MM.1S (cell line): ENCODE measurements at regions not wholly inside any gene's neighbourhood (a gene's known extent, or its start where the extent isn't known, plus 50 kb on each side); places are given as distances from the start of the nearest gene placed in this dataset.

Experiments used
- DNase-seq: peaks from one replicate; pipeline ENCODE4 v3.0.0-alpha.2; 2015
- H2AFZ ChIP-seq: fragments of 300-600 bp; sonication (generic); 2 replicates; pipeline ENCODE4 v1.6.0; 2016; ENCODE audit warnings: antibody characterized with exemption, low read length
- H3F3A ChIP-seq: fragments of 300-600 bp; sonication (generic); 2 replicates; pipeline ENCODE4 v1.6.1; 2016; ENCODE audit warnings: mild to moderate bottlenecking, antibody characterized with exemption, low read length, moderate library complexity, mixed read lengths; ENCODE audit not compliant: insufficient read depth
- H3K27ac ChIP-seq: fragments of 300-600 bp; sonication (generic); 2 replicates; pipeline ENCODE4 v1.5.1; 2016; ENCODE audit warnings: mild to moderate bottlenecking, low read length
- H3K27me3 ChIP-seq: fragments of 300-600 bp; sonication (generic); replicated peaks from 2 replicates; pipeline ENCODE4 v1.6.0; 2016; ENCODE audit warnings: low read length; ENCODE audit not compliant: insufficient read depth
- H3K36me3 ChIP-seq: fragments of 300-600 bp; sonication (generic); replicated peaks from 2 replicates; pipeline ENCODE4 v1.6.1; 2016; ENCODE audit warnings: mild to moderate bottlenecking, low read length, mixed read lengths; ENCODE audit not compliant: insufficient read depth
- H3K4me1 ChIP-seq: fragments of 300-600 bp; sonication (generic); 2 replicates; pipeline ENCODE4 v1.6.1; 2016; ENCODE audit warnings: low read length, mixed read lengths
- H3K4me2 ChIP-seq: fragments of 300-600 bp; sonication (generic); 2 replicates; pipeline ENCODE4 v1.6.0; 2016; ENCODE audit warnings: low read depth, low read length
- H3K4me3 ChIP-seq: fragments of 300-600 bp; sonication (generic); 2 replicates; pipeline ENCODE4 v1.5.1; 2016; ENCODE audit warnings: low read length, mixed read lengths
- H3K79me2 ChIP-seq: fragments of 300-600 bp; sonication (generic); 2 replicates; pipeline ENCODE4 v1.6.1; 2016; ENCODE audit warnings: mixed run types, low read length, mixed read lengths
- H3K9ac ChIP-seq: fragments of 300-600 bp; sonication (generic); 2 replicates; pipeline ENCODE4 v1.6.1; 2016; ENCODE audit warnings: low read length, mixed read lengths
- H3K9me2 ChIP-seq: fragments of 300-600 bp; sonication (generic); replicated peaks from 2 replicates; pipeline ENCODE4 v1.6.1; 2016; ENCODE audit warnings: mild to moderate bottlenecking, low read length, mixed read lengths; ENCODE audit not compliant: insufficient read depth
- H3K9me3 ChIP-seq: fragments of 300-600 bp; sonication (generic); replicated peaks from 2 replicates; pipeline ENCODE4 v1.6.1; 2016; ENCODE audit warnings: mild to moderate bottlenecking, low read length, mixed read lengths; ENCODE audit not compliant: insufficient read depth
- H4K20me1 ChIP-seq: fragments of 300-600 bp; sonication (generic); 2 replicates; pipeline ENCODE4 v1.6.1; 2016; ENCODE audit warnings: mild to moderate bottlenecking, low read length, moderate library complexity, mixed read lengths; ENCODE audit not compliant: insufficient read depth
- CTCF ChIP-seq: fragments of 300-600 bp; sonication (generic); IDR thresholded peaks from 2 replicates; pipeline ENCODE4 v1.5.1; 2016; ENCODE audit warnings: antibody characterized with exemption, low read length, mixed read lengths
- EZH2 ChIP-seq: fragments of 300-600 bp; sonication (generic); optimal IDR thresholded peaks from 2 replicates; pipeline ENCODE3; 2017; ENCODE audit warnings: low read depth, mild to moderate bottlenecking, antibody characterized with exemption, low read length, mixed read lengths
- EZH2phosphoT487 ChIP-seq: fragments of 300-600 bp; sonication (generic); IDR thresholded peaks from 2 replicates; pipeline ENCODE4 v1.6.1; 2018; ENCODE audit warnings: antibody characterized with exemption, low read length

- H3K27me3 ChIP-seq, result no peaks in the 10 kb centered on the region
- H3K27ac ChIP-seq, result no peak overlapping the region
- no peak overlapping the region for H2AFZ ChIP-seq
- no peaks in the 10 kb centered on the region for H3F3A ChIP-seq
- H3K4me3 ChIP-seq, result no peak overlapping the region
- no peak for TF ChIP-seq CTCF
- TF ChIP-seq EZH2phosphoT487, result no peak
- TF ChIP-seq EZH2, result no peak
- DNase-seq, result no peak
- no peak overlapping the region for H3K4me2 ChIP-seq
- H4K20me1 ChIP-seq, result no peaks in the 10 kb centered on the region
- no peaks in the 10 kb centered on the region for H3K9me3 ChIP-seq
- H3K9ac ChIP-seq, result no peak overlapping the region
- no peaks in the 10 kb centered on the region for H3K9me2 ChIP-seq
- no peaks in the 10 kb centered on the region for H3K4me1 ChIP-seq
- H3K36me3 ChIP-seq, result no peaks in the 10 kb centered on the region
- no peaks in the 10 kb centered on the region for H3K79me2 ChIP-seq
These were observed 152.0 kb downstream of the DACT1 start for GRCh38 chr14:58789736-58790135.

- DNase-seq, result no peak
- H3K36me3 ChIP-seq, result no peaks in the 10 kb centered on the region
- H3K9ac ChIP-seq, result no peak overlapping the region
- no peaks in the 10 kb centered on the region for H3K9me2 ChIP-seq
- no peak overlapping the region for H3K4me3 ChIP-seq
- H3F3A ChIP-seq, result 0 out of 2 replicates have a peak, but pooled peaks cover 5% of the 10 kb centered on the region
- H2AFZ ChIP-seq, result no peak overlapping the region
- no peaks in the 10 kb centered on the region for H4K20me1 ChIP-seq
- H3K27ac ChIP-seq, result no peak overlapping the region
- no peak overlapping the region for H3K4me2 ChIP-seq
- peaks cover 8% of the 10 kb centered on the region; the same call in 1 of the 2 replicates for H3K4me1 ChIP-seq
- H3K27me3 ChIP-seq, result no peaks in the 10 kb centered on the region
- no peak for TF ChIP-seq EZH2phosphoT487
- TF ChIP-seq EZH2, result no peak
- no peak for TF ChIP-seq CTCF
- no peaks in the 10 kb centered on the region for H3K9me3 ChIP-seq
- no peaks in the 10 kb centered on the region for H3K79me2 ChIP-seq
These were observed 154.7 kb downstream of the DACT1 start for GRCh38 chr14:58792416-58792815.

- H3K36me3 ChIP-seq, result no peaks in the 10 kb centered on the region
- TF ChIP-seq CTCF (no peak), EZH2 (no peak), EZH2phosphoT487 (no peak)
- H3F3A ChIP-seq, result 0 out of 2 replicates have a peak, but pooled peaks cover 5% of the 10 kb centered on the region
- H3K27ac ChIP-seq, result no peak overlapping the region
- H3K9me2 ChIP-seq, result no peaks in the 10 kb centered on the region
- no peak overlapping the region for H2AFZ ChIP-seq
- no peaks in the 10 kb centered on the region for H3K27me3 ChIP-seq
- H3K79me2 ChIP-seq, result no peaks in the 10 kb centered on the region
- no peak for DNase-seq
- no peaks in the 10 kb centered on the region for H4K20me1 ChIP-seq
- no peak overlapping the region for H3K4me3 ChIP-seq
- no peak overlapping the region for H3K4me2 ChIP-seq
- peaks cover 14% of the 10 kb centered on the region; the same call in 1 of the 2 replicates for H3K4me1 ChIP-seq
- no peaks in the 10 kb centered on the region for H3K9me3 ChIP-seq
- H3K9ac ChIP-seq, result no peak overlapping the region
These were observed 155.5 kb downstream of the DACT1 start for GRCh38 chr14:58793131-58793740.
